Breast epithelium (tissue), 3 donors: ENCODE measurements at regions not wholly inside any gene's neighbourhood (a gene's known extent, or its start where the extent isn't known, plus 50 kb on each side); places are given as distances from the start of the nearest gene placed in this dataset.

ENCODE experiments used
- CTCF ChIP-seq, 3 donors: fragments of 450-650 bp; IDR thresholded peaks; one replicate each; pipeline ENCODE4 v1.5.1; 2016 to 2017; ENCODE audit warnings: antibody characterized with exemption in 3 of 3, mild to moderate bottlenecking in 3 of 3, moderate library complexity in 3 of 3
- POLR2A ChIP-seq: fragments of 450-650 bp; IDR thresholded peaks from one replicate; pipeline ENCODE4 v1.6.1; 2016; ENCODE audit warnings: antibody characterized with exemption, mild to moderate bottlenecking, moderate library complexity
- POLR2AphosphoS5 ChIP-seq, 3 donors: sonication (generic); formaldehyde crosslinking; IDR thresholded peaks; one replicate each; pipeline ENCODE4 v1.6.1; 2017; ENCODE audit warnings: antibody characterized with exemption in 3 of 3

DNA sequence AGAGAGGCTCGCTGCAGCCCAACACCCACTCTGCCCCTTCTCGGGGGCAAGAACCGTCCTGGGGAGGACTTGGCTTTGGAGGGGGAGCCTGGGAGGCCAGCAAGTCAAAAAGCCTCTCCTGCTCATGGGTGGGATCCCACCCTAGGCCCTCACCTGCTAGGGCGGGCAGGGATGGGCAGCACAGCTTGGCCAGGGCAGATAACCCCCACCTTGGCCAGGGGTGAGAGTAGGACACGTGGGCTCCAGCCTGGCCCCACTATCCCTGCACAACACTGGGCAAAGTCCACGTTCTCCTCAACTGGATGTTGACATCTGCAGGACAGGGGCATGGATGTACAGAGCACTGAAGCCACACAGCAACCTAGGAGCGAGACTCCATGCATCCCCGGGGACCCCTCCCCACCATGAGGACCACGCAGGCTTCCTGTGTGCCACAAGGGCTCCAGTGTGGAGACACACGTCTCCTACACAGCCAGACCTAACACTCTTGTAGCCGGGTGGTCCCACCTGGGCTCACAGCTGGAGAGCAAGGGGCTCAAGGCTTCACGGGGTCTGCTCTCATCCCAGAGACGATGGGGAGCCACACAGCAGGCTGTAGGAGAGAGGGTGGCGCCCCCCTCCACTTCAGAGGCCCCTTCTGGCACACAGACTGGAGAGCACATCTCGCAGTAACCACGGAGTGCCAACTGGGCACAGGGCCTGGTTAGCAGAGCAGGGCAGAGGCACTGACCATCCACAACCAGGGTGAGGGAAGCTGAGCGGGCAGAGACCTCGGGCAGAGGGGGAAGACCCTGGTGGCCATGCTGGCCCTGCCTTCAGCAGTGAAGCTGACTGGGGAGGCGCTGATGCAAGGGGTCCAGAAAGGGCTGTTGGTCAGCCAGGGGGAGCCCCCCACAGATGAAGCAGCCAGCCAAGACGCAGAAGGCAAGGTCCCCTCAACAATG lies 171.1 kb downstream of the CRYBB2 start:
- TF ChIP-seq POLR2A = no peak
- TF ChIP-seq CTCF (IDR thresholded peaks at IDR 0.05) = no peak
- no peak for TF ChIP-seq POLR2AphosphoS5 (IDR thresholded peaks at IDR 0.05)
